GM21825 (cell line): ENCODE measurements at regions not wholly inside any gene's neighbourhood (a gene's known extent, or its start where the extent isn't known, plus 50 kb on each side); places are given as distances from the start of the nearest gene placed in this dataset.

Experiments used
- ATAC-seq: cut with Tn5 transposase; IDR thresholded peaks from one replicate; pipeline ENCODE4 v1.9.1; 2021; ENCODE audit warnings: mild to moderate bottlenecking, moderate library complexity; ENCODE audit not compliant: unreplicated experiment

DNA sequence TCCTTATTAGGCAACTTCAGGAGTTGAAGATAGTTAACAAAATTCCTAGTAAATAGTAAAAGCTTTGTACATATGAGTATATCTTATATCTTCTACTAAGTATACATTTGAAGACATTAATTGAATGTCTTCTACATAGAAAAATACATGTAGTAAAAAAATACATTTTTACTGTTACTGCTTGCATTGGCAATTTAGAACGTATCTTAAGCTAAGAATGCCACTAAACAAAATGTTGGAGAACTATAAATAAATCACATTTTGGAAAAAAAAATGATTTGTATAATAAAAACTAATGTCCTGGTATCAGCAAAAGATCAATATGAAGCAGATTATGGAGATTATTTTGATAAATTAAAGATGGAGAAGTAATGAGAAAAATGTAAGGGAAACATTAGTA is 434.2 kb upstream of the SLC8A1 start:
- no peak for ATAC-seq

DNA sequence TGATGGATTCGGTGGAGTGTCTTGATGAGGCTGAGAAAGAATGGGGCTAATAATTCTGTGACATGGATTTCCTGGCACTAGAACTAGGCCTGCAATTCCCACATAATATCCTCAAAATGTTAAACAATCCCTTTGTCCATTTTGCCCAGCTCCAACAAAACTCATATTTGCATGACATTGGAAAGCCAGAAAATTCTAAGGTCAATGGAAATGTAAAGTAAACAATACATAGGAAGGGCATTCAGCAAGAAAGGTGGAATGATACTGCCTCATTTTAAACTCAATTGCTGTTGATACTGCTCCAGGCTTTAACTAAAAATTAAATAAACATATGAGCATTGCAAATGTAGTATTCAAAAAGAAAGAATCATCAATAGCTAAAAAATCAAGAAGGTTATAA is 434.8 kb upstream of the SLC8A1 start:
- ATAC-seq, result no peak

DNA sequence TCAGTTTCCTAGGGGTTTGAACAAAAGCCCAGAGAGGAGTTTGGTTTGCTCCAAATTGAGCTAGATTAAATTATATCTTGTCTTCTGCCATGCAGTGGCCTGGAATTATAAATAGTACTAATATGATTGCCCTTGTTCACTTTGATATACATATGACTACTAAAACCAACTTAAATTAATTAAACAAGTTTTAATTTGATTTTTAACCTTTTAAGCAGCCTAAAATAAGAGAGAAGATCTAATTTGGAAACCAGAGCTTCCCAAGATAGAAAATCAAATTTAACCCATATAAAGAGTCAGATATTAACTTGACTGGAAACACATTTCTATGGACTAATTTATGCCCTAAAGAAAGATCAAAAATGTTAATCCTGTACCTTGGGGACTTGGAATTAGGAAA is 444.5 kb upstream of the SLC8A1 start:
- no peak for ATAC-seq

DNA sequence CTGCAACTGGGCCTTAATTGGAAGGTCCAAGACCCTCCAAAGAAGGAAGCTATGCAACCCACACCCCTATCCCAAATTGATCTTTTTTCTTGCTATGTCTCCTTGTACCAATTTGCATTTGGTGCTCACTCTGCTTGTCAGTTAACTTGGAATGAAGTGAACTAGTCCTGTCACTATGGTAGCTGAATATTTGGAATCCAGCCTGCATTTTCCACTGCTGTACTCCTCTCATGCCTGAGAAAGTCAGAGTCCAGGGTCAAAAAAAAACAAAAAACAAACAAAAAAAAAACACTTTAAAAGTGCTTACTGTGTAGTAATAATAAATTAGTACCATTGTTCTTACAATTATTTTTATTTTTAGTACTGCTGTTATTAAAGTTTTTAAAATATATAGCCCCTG is 462.8 kb upstream of the SLC8A1 start:
- no peak for ATAC-seq

DNA sequence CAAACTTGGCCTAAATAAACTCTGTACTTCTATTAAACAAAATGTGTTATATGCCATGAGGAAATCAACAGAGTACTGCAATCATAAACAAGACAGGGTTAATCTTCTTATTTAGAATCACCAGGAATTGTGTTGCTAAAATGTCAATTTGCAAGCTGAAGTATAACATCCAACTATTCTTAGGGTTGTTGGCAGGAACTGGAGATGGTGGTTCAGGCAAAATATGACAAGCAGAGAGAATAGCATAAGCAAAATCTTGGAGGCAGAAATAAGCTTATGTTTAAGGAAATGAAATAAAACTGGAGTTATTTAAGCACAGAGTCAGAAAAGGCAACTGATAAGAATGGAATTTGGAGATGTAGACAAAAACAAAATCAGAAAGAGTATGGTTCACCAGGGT is 463.8 kb upstream of the SLC8A1 start:
- no peak for ATAC-seq

DNA sequence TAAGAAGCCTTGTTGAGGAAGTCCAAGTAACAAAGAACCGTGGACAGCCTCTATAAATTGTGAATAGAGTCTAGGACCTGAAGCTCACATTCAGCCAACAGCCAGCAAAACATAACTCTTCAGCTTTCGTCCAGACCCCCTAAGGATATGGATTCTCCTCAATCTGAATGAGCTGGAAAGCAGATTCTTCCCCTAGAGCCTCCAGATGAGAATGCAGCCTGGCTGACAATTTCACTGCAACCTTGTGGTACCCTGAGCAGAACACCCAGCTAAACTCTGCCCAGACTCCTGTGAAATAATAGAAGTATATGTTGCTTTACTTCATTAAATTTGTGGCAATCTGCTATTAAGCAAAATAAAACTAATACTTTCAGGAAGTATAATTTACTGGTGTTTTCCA is 483.5 kb upstream of the SLC8A1 start:
- no peak for ATAC-seq

DNA sequence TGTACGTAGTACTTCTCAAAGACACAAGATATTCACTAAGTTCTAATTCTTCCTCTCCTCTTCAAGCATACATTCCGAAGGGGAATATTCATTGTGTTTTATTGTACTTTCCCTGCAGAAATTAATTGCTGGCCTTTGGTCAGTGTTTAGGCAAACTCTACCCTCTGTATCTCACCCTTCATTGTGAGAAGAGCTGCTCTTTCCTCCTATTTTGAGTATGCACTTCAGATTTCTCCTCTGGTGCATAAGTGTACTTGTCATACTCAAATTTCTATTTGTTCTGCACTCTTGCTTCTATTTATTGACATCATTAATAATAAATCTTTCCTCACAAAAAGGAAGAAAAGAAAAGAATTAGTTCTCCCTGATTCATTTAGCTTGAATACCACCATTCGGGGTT is 485.4 kb upstream of the SLC8A1 start:
- no peak for ATAC-seq

DNA sequence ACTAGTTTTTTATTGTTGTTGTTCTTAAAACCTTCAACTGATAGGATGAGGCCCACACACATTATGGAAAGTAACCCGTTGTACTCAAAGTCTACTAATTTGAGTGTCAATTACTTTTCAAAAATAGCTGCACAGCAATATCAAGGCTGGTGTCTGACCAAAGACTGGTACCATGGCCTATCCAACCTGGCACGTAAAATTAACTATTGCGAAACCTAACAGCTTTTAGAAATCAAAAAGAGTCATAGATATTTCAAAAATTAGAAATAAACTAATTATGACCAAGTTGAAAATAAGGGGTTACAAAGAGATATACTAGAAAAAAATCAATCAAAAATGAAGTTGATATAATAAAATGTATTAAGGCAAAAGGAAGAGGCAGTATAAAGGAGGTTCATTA is 501.5 kb upstream of the SLC8A1 start:
- ATAC-seq, result no peak

DNA sequence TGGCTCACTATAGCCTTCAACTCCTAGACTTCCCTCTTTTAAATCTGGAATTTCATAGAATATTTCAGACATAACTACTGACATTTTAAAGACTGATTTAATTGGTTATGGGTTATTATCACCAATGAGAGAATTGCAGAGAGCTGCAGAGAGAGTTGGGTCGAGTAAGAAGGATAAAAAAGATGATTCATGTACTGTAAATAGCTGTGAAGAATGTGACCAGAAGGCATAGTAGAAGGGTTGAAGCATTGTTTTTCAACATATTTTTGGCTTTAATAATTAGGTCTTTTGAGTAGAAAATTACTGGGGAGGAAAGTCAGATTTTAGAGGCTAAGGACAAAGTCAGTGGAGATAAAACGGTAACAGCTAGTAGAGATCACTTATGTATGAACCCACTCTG is 503.2 kb upstream of the SLC8A1 start:
- ATAC-seq, result no peak

DNA sequence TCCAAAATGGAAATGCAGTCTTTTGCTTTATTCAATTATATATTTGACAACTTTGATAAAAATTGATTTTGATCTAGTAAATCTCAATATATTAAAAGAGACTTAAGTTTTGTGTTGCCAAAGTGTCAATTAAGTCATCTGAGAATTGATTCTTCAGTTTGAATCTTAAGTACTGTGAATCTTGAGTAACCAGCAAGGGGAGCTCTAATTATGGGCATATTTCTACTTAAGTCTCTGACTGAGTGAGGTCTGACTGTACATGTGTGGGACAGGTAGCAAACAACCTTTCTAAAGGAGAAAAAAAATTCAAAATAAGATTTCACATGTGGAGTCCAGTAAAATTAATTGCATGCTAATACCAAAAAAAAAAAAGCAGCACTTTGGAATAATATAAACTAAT is 503.7 kb upstream of the SLC8A1 start:
- ATAC-seq, result no peak

DNA sequence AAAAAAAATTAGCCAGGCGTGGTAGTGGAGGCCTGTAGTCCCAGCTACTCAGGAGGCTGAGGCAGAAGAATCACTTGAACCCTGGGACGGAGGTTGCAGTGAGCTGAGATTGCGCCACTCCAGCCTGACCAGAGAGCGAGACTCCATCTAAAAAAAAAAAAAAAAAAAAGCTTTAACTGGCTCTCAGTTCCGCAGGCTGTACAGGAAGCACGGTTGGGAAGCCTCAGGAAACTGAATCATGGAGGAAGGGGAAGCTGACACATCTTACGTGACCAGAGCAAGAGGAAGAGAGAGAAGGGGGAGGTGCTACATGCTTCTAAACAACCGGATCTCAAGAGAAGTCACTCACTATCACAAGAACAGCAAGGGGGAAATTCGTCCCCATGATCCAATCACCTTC is 505.6 kb upstream of the SLC8A1 start:
- ATAC-seq, result no peak

DNA sequence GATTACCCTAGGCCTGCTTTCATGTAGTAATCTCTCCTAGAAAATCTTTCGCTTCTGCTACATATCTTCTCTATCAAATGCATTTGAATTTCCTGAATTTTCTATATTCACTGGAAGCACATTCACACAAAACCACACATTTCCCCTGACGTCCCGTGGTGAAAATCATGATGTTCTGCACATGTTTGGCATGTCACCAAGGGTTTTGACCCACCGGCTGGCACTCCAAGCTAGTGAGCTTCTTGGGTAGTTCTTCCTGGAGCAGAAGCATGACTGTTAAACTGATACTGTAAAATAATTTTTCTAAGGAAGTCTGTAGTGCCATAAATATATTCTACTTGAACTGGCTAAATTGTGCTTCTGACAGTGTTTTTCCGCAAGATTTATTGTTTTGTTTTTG is 510.1 kb upstream of the SLC8A1 start:
- ATAC-seq, result no peak

DNA sequence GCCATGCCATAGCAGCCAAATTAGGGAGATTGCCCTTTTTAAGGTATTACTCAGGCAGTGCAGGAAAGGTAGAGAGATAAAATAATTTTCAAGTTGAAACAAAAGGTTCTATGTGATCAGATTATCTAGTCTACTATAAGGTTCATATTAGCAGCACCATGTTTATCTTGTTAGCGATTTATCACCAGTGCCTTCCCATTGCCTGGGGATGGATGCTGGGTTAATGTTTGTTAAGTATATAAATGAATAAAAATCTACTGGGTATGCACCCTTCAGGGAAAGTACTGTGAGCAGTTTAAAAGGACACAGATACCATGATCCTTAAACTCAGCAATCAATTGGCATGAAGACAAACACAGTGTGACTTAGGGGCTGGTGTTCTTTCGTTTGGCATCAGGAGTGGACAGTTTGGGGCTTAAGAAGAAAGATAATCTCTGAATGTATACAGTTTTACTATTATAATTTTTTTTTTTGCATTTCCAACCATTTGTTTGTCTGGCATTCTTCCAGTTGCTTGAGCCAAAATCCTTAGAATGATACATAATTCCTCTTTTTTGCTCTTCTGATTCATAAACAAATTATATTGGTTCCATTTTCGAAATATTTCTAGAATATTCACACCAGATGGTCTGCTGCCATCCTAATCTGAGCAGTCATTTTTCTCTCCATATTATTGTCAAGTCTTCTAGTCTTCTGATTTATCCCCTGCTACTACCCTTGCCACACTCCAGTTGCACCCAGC is 512.8 kb upstream of the SLC8A1 start:
- ATAC-seq, result no peak

DNA sequence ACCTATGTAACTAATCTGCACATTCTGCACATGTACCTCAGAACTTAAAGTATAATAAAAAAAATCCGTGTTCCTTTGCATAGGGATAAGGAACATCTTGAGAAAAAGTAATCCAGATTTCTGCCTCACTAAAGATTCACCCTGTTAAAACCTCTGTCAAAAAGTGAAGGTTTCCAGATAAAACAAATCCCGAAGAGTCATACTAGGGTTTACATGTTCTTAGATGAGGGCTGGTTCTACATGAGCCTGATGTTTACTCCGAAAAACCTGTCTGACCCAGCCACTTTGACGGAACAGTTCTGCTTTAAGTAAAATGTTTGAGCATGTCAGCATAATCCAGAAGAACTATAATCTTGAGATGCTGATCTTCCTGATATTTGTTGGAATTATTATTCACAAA is 515.6 kb upstream of the SLC8A1 start:
- ATAC-seq, result no peak

DNA sequence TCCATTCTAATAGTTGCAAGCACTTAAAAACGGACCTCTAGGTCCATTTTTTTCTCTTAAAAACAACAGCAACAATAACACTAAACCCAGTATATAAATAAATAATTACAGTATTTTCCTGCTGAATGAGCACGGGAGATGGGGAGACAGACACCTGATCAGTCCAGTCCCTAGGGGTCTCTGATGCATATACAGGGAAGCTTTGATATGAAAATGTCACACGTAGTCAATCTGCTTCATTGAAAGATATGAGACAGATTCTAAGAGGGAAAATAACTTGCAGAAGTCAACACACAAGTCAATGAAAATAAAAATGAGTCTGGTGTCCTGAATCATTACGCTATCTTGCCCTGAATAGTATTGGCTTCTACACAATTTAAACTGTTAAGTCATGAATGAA is 523.3 kb upstream of the SLC8A1 start:
- no peak for ATAC-seq

DNA sequence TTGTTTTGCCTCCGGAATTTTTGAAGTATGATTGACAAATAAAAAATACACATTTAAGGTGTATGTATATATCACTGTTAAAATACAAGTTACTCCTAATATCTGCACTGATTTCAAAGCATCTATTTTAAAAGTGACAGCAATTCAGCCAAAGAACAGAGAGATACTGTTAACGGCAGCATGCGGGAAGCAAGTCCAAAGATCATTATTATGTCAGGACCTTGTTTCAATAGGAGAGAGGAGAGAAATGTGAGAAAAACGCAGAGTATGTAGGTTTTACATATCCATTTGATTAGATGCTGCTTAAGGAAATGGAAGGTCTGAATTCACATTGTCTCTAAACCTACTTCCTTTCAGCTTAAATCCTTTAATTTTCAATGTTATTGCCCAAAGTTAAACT is 545.5 kb upstream of the SLC8A1 start:
- ATAC-seq, result no peak

DNA sequence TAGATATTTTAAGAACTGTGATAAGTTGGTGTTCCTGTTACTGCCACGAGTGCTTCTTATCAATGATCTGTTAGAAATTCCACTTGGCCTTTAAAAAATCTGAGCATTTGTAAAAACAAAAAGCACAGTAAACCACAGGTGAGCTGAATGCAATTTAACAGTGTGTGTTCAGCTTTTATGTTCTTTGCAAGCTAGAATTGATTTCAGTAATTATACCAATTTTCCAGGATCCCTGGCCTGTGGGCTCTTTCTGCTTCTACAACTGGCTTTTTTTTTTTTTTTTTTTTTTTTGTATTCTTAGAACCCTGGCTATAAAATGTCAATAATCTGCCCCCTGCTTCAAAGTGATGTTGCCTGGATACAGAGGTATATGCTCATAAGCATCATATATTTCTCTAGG is 548.5 kb upstream of the SLC8A1 start:
- ATAC-seq, result no peak

DNA sequence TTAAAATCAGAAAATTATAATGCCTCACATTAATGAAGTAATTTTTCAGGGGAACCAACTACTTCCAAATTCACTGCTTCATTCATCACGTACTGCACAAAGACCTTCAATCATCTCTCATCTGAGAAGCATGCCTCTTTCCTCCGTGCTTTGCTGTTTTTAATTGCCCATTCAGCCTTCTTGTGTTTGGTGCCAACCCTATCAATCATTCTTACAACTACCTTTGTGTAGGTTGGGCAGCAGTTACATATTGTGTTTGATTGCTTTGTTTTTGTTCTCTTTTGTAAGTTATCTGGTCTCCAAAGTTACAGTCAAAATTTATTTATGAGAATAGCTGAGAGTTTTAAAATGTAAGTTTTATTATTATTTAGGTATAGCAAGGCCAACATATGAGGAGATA is 549.0 kb upstream of the SLC8A1 start:
- no peak for ATAC-seq

DNA sequence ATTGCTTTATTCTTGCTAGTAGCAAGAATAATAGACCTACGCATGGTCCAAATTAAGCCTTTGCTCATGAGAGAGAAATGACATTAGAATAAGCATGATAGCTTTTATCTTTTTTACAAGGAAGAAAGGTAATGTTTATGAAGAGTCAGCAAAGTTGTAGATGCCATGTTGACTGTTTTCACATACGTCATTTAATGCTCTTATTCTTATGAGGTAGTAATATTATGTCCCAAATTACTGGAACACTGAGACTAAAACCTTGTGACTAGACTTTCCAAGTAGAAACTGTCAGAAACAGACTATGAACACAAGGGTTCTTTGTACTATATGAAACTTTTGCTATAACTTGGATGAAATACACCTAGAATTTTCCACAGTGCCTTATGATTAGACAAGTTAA is 552.8 kb upstream of the SLC8A1 start:
- ATAC-seq, result no peak

DNA sequence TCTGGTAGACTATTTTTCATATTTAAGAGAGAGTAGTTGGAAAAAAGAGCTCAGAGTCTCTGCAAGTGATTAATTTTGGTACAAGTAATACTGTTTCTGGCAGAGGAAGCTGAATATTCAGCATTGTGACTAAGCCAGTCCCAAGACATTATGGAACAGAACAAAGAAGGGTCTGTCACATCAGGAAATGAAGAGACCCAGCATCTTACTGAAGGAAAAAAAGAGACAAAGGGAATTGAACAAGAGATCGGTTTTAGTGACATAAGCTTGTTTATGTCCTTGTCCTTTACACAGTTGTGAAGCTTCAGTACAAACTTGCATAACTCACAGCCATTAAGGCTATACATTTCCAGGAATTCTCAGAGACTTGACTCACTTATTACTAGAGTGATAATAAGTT is 568.5 kb upstream of the SLC8A1 start:
- ATAC-seq, result no peak

DNA sequence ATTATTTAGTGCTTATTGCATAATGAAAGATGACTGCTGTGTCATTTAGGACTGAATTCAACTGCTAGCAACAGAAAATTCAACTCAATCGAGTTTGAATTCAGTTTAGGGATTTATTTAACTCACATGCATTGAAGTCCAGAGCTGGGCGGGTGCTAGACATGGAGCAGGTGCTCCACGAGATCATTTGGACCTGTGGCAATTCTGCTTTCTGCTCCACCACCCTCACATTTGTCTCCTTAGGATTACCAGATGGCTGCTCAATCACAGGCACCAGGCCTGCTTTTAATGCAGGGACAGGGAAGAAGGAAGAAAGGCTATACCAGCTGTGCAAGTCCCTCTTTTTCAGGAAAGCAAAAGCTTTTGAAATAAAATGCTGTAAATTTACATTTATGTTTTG is 572.9 kb upstream of the SLC8A1 start:
- ATAC-seq, result no peak

DNA sequence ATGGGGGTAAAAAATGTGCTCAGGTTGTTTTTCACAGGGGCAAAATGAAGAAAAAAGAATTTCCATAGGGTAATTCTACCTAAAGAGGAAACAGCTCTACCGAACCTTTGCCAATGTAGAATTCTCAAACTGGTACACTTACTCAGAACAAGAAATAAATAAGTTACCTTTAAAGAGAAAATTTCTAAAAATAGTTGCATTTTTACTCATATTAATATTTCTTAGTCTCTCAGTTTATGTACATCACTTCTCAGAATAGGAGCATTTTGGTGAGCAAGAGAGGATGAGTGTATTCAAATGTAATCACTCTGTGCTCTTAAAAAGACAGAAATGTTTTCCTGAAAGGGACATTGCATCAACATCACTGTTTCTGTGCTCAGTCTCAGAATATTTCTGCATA is 574.7 kb upstream of the SLC8A1 start:
- no peak for ATAC-seq

DNA sequence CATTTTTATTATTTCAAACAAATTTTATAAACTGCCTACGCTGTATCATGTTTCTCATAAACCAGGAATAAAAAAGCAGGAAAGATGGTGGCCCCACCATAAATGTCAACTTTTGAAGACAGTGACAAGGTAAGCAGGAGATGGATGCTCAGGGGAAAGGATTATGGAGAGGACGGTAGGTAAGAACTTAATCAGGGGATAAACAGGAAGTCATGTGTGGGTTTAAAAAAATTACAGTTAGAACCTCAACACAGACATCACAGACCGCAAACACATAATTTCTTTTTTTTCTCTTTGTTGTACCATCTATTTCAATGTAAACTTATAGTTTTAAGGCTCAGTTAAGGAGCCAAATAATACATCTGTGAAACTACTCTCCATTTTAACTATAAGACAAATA is 575.2 kb upstream of the SLC8A1 start:
- ATAC-seq, result no peak

DNA sequence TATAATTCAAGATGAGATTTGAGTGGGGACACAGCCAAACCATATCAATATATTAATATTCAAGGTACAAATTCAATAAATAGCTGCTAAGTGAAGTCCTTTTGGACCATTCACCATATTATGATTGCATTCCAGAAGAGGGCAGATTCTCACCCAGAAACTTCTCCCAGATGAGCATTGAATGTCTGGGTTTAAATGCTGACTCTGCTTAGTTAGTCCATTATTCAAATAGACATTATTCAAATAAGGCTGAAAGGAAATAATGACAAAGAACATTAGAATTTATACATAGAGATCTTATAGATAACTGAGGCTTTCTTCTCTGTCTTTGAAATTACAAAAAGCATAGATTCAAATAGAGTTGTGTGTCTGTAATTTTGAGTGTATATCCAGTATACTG is 579.4 kb upstream of the SLC8A1 start:
- ATAC-seq, result no peak
